Heart left ventricle (tissue), 13 donors: ENCODE measurements at regions not wholly inside any gene's neighbourhood (a gene's known extent, or its start where the extent isn't known, plus 50 kb on each side); places are given as distances from the start of the nearest gene placed in this dataset.

Experiments used
- CTCF ChIP-seq, 12 donors: fragments of 200-600 bp; sonication (generic) in 4 of 12; IDR thresholded peaks; one replicate each; pipeline versions ENCODE4 v1.5.0 to v1.8.0; 2018 to 2022; ENCODE audit warnings: antibody characterized with exemption in 12 of 12, mild to moderate bottlenecking in 5 of 12
- POLR2A ChIP-seq, 2 donors: fragments of 450-650 bp; IDR thresholded peaks; one replicate each; pipeline ENCODE4 v1.6.1; 2017; ENCODE audit warnings: antibody characterized with exemption in 2 of 2, mild to moderate bottlenecking in 2 of 2, moderate library complexity in 2 of 2
- donor health status: ischemic (EF 13 %, LVEDD 7.1; RV severe dilation, severe dysfunction).
- donor health status: DM: no; HTN: yes; CAD: no.
- donor health status: DM: no; HTN: no; CAD: no.
- donor health status: ischemic (EF 25% LVEDD 6.9; RV normal size, moderate dysfunction).
- donor health status: ischemic (EF 25% LVEDD 5.7; RV mildly dilated, moderate dysfunction).
- donor health status: ischemic (EF 35%, LVEDD 5.7; RV mildly dilated, moderate dysfunction).
- donor health status: nonischemic (EF 11% LVEDD 7.7; RV severe dilation, severe dysfunction).
- donor health status: DM: yes; HTN: yes; CAD: no.
- donor health status: PGD.
- donor health status: ischemic (EF 29% LVEDD 5.4; RV normal size, mild dysfunction).
- donor health status: nonischemic (EF 23%, LVEDD 6.1; RV moderate dilation, normal function).

- peak in 9 of 12 donors; percentile 8 to 36 (median 25) for TF ChIP-seq CTCF (IDR thresholded peaks at IDR 0.05)
- TF ChIP-seq POLR2A (IDR thresholded peaks at IDR 0.05), result no peak
Measured at GRCh38 chr7:32427769-32428291, 62.4 kb downstream of the LSM5 start.
